ENCODE measurements at regions not wholly inside any gene's neighbourhood (a gene's known extent, or its start where the extent isn't known, plus 50 kb on each side); places are given as distances from the start of the nearest gene placed in this dataset.

- no peak for DNase-seq (ENCODE audit: extremely low read depth, low read depth)
These were observed 138.8 kb upstream of the ERCC4 start for GRCh38 chr16:13781169-13781564.

- no peak for DNase-seq (ENCODE audit: extremely low read depth, low read depth)
These were observed 138.2 kb upstream of the ERCC4 start for GRCh38 chr16:13781575-13782338.

GRCh38 chr16:13791095-13791494 lies 128.9 kb upstream of the ERCC4 start:
- no peak for DNase-seq (ENCODE audit: extremely low read depth, low read depth)

- no peak for DNase-seq (ENCODE audit: extremely low read depth, low read depth)
These were observed 126.0 kb upstream of the ERCC4 start for GRCh38 chr16:13793841-13794409.

- no peak for DNase-seq (ENCODE audit: extremely low read depth, low read depth)
These were observed 124.8 kb upstream of the ERCC4 start for GRCh38 chr16:13795131-13795530.

- no peak for DNase-seq (ENCODE audit: extremely low read depth, low read depth)
These were observed 122.2 kb upstream of the ERCC4 start for GRCh38 chr16:13797718-13798117.

GRCh38 chr16:13798211-13798610 lies 121.7 kb upstream of the ERCC4 start:
- DNase-seq (ENCODE audit: extremely low read depth, low read depth), result no peak

- DNase-seq (ENCODE audit: extremely low read depth, low read depth), result no peak
These were observed 116.0 kb upstream of the ERCC4 start for GRCh38 chr16:13803974-13804373.

GRCh38 chr16:13805951-13806350 lies 114.0 kb upstream of the ERCC4 start:
- no peak for DNase-seq (ENCODE audit: extremely low read depth, low read depth)

- no peak for DNase-seq (ENCODE audit: extremely low read depth, low read depth)
These were observed 113.3 kb upstream of the ERCC4 start for GRCh38 chr16:13806671-13807070.

- no peak for DNase-seq (ENCODE audit: extremely low read depth, low read depth)
These were observed 111.9 kb upstream of the ERCC4 start for GRCh38 chr16:13808102-13808501.

GRCh38 chr16:13809765-13810164 lies 110.2 kb upstream of the ERCC4 start:
- DNase-seq (ENCODE audit: extremely low read depth, low read depth), result no peak

GRCh38 chr16:13811834-13812233 lies 108.1 kb upstream of the ERCC4 start:
- DNase-seq (ENCODE audit: extremely low read depth, low read depth), result no peak

- DNase-seq (ENCODE audit: extremely low read depth, low read depth), result no peak
These were observed 103.3 kb upstream of the ERCC4 start for GRCh38 chr16:13816701-13817100.

- DNase-seq (ENCODE audit: extremely low read depth, low read depth), result no peak
These were observed 96.5 kb upstream of the ERCC4 start for GRCh38 chr16:13823501-13823900.

GRCh38 chr16:13829697-13830299 lies 90.2 kb upstream of the ERCC4 start:
- DNase-seq (ENCODE audit: extremely low read depth, low read depth), result no peak

GRCh38 chr16:13833515-13833914 lies 86.4 kb upstream of the ERCC4 start:
- no peak for DNase-seq (ENCODE audit: extremely low read depth, low read depth)

GRCh38 chr16:13835387-13835786 lies 84.6 kb upstream of the ERCC4 start:
- no peak for DNase-seq (ENCODE audit: extremely low read depth, low read depth)

- no peak for DNase-seq (ENCODE audit: extremely low read depth, low read depth)
These were observed 83.8 kb upstream of the ERCC4 start for GRCh38 chr16:13835935-13836730.

GRCh38 chr16:13838401-13839190 lies 81.4 kb upstream of the ERCC4 start:
- no peak for DNase-seq (ENCODE audit: extremely low read depth, low read depth)

GRCh38 chr16:13839577-13839976 lies 80.4 kb upstream of the ERCC4 start:
- no peak for DNase-seq (ENCODE audit: extremely low read depth, low read depth)
